T-helper 2 cell (primary cell): ENCODE measurements at regions not wholly inside any gene's neighbourhood (a gene's known extent, or its start where the extent isn't known, plus 50 kb on each side); places are given as distances from the start of the nearest gene placed in this dataset.
"Not testable (repeated sequence)": the region's sequence is repeated elsewhere in the genome, so short reads cannot be mapped to it uniquely, and the experiment has no call there.

Experiments used
- DNase-seq, 5 experiments: peaks; one replicate each; pipeline versions ENCODE4 v3.0.0 to v3.0.0-alpha.2; 2012 to 2022

DNA sequence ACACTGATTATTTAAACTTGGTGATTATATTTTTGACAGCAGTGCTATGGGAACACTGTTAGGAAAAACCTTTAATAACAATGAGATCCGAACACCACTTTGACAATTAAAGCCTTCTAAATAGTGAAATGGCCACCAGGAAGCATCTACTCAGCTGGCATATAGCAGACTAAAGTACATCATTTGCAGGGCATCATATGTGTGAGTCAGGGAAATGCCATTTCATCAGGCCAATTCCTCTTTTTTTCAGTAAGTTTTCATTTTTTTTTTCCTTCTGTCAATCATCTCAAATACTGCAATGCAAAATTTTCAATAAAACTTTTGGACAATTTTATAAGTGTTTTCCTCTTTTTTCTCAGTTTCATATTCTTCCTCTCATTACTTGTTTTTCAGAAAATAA is 521.4 kb upstream of the SEMA3D start:
- DNase-seq = no peak

DNA sequence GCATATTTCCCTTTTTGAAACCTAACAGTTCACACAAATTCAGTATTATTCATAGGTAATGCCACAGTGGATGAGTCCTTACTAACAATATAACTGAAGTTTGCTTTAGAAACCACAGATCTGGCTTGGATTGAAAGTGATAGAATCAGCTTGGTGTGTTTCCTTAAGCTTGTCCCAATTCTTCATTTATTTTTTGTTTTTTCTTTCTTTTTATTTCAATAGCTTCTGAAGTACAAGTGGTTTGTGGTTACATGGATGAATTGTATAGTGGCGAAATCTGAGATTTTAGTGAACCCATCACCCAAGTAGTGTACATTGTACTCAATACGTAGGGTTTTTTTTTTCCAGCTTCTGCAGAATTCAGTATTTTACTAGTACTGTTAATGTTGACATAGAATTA is 518.2 kb upstream of the SEMA3D start:
- DNase-seq = no peak

DNA sequence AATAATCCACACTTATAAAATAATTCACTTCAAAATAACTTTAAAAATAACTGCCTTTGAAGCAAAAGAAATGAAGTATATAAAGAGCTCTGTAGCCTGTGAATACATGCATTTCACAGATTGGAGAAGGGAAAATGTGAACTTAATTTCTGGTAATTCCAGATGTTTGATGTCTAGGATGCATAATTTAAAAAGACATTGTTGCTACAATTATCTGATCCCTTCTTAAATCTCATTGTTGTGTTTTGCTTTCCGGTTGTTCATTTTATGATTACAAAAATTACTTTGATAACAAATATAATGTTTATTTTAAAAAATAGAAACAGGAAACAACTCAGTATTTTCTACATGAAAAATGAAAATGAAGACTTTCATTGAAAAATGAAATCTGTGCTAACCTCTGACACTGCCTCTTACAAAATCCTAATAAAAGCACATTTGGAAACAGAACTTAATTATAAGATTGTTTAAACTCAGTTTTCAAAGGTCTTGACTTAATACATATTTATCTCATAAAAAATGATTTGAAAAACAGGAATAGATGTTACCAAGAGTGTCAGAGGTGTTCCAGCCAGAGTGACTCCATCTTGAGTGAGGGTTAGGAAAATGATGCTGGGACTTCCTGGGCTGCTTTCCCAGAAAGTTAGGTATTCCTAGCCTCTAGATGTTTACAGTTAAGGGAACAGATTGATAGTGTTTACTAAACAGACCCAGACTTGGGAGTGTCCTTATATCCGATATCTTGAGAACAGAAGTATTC is 516.6 kb upstream of the SEMA3D start:
- DNase-seq = no peak

DNA sequence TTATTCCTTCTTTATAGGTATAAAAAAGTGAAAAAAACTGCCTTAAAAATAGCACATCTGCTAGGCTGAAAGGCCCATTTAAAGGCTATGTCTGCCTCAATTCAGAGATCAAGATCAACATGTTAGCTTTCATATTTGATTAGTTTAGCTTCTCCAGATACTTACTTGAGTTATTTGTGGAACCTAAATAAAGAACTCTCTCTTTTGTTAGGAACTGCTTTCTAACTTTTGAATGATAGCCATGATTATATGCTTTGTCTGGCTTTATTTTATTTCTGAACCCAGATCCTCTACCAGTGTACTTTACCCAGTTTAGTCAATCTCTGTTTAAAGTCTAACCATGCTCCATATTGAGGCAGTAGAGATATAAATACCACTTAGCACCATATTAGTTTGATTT is 515.5 kb upstream of the SEMA3D start:
- DNase-seq = no peak

DNA sequence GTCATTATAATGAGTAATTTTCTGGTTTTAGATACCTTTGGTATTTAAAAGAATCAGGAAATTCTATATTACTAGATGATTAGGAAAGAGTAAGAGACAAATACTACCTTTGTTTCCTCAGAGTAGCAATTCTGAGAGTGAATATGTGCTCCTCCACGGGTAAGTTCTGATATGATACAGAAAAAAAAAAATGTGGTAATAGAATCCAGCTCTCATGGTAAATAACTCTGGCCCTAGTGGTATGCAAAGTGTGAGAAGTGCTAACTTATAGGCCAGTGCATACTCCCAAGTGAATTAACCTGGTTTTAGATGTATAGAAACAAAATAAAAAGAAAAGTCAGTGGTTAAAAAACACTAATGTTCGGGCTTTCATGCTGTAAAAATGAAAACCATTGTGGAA is 512.6 kb upstream of the SEMA3D start:
- DNase-seq = no peak

DNA sequence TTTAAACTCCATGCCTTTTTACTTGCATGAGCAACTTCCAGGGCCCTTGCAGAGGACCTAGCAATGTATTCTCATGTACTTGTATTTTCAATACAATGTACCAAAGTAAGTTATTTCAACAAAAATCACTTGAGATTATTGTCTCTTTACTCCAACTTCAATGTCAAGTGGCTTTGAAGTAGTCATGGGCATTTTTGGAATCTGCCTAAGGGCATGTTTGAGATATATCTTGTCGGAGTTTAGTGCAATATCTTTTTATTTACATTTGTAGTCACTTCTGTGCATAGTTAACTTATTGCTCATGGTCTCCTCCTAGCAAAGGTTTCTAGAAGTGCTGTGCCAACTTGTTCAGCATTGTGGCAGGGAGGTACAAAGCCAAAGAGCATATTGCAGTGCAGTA is 508.7 kb upstream of the SEMA3D start:
- no peak for DNase-seq

DNA sequence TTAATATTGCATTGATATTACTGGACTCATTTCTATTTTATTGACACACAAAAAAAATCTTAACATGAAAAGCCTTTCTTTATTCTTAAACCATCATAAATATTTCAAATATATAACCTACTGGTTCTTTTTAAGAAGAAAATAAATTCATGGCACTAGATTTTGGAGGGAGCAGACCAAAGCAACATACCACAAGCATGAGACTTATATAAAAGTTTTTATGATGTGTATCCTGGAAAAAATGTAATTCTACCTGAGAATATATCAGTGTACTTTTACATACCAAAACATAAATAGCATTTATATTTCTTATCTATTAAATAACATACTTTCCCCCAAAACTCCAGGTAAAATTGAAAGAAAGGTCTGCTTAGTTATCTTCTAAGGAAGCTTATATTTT is 508.2 kb upstream of the SEMA3D start:
- no peak for DNase-seq

DNA sequence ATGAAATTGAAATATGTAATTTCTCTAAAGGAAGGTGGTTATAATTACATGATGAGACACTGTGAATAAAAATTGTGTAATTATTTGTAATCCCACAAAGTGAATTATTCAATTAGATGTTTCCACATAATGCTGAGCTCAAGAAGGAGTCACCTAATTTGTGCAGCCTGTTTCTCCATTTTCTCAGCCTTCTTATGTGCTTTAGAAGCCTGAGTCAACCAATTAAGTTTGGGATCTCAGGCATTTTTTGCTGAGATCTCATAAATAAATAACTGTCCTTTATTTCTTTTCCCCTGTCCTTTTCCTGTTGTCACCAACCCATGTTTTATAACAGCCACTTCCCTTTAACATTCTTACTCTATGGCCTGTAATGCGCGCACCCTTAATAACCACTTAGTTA is 506.5 kb upstream of the SEMA3D start:
- DNase-seq = no peak

DNA sequence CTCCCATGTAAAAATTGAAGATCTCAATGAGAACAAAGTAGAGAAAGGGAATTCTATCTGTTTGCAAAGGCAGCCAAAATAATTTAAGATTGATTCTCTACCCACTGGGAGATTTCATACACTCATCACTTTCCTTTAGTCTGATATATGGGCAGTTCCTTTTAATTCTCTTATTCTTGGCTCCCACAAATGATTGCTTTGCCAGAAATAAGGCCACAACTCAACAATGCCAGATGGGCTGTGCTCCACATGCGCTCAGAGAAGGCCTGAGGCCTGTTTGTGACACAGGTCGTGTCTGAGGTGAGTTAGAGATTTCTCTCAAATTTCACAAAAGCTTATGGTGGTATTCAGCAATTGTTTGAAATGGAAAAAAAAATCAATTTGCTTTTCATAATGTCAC is 501.9 kb upstream of the SEMA3D start:
- no peak for DNase-seq

DNA sequence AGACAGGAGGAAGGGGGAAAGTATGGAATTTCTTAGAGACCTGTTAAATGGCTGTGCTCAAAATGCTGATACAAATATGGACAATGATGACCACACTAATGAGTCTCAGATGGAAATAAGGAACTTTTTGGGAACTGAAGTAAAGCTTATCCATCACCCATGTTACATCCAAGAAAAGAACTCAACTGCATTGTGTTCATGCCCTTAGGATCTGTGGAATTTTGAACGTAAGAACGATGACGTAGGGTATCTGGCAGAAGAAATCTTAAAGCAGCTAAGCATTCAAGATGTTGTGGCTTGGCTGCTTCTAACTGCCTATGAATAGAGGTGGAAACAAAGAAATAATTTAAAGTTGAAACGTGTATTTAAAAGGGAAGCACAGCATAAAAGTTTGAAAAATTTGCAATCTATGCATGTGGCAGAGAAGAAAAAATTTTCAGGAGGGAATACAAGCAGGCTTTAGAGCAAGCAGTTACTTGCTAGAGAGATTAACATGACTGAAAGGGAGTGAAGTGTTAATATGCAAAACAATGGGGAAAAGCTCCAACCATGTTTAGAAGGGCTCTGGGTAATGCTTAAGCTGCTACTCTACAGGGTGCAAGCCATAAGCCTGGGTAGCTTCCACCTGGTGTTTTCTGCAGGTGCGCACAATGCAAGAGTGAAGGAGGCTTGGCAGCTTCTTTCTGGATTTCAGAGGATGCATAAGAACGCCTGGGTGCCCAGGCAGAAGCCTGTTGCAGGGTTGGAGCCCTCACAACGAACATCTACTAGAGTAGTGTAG is 499.7 kb upstream of the SEMA3D start:
- no peak for DNase-seq

DNA sequence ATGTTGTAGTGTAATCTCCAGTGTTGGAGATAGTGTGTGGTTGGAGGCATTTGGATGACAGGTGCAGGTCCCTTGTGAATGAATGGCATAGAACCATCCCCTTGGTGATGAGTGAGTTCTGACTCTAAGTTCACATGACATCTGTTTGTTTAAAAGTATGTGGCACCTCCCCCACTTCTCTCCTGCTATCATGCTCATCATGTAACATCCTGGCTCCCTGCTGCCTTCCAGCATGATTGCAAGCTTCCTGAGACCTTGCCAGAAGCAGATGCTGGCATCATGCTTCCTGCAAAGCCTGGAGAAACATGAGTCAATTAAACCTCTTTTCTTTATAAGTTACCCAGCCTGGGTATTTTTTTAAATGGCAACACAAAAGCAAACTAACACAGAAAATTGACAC is 499.0 kb upstream of the SEMA3D start:
- no peak for DNase-seq

DNA sequence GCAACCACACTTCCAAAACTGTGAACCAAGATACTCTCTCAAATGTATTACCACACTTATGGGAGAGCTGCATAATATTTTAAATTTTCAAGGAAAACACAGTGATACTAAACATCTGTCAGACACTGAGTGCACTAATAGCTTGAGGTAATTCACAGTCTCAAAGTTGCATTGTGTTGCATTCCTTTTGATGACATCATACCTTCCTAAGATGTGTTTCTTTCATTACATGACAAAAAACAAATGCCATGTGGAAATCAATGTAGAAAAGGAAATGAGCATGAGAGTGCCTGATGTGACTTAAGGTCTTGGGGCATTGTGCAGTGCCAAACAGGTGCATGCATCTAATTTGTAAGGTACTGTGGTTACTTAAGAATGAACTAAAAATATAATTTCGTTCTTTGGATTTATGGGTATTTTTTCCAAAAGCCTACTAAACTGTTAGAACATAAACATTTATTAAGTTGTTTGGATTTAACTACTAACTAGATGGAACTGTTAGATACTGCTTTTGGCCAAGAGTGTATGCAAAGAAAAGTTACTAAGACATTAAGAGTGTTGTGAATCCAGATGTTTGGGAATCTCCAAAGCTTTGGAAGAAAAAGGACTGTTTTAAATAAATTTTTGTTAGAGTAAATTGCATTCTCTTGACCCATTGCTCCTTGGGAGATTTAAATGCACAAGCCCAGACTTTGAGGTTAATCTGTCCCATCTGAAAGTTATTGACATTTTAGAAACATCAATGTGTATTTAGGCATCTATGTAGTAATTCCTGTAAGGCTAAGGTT is 496.2 kb upstream of the SEMA3D start:
- DNase-seq = no peak

DNA sequence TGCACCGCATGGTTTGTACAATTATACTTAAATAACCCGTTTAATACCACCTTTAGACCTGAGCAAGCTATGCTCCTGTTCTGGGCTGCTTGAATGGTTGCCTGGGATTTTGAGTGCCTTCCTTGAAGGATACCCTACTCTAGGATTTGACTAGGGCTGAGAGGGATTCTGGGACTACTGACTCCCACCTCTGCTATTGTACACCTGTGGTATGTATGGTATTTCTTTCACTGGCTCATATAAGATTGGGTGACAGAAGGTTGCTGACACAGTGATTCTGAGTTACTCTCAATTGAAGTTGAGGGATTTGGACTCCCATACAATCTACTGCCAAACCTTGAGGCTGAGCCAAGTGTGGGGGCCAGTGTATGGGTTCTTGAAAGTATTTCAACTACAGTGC is 494.4 kb upstream of the SEMA3D start:
- DNase-seq = no peak

DNA sequence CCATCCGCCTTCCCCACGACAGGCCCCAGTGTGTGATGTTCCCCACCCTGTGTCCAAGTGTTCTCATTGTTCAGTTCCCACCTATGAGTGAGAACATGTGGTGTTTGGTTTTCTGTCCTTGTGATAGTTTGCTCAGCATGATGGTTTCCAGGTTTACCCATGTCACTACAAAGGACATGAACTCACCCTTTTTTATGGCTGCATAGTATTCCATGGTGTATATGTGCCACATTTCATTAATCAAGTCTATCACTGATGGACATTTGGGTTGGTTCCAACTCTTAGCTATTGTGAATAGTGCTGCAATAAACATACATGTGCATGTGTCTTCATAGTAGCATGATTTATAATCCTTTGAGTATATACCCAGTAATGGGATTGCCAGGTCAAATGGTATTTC is 488.2 kb upstream of the SEMA3D start:
- DNase-seq = not testable (repeated sequence)

DNA sequence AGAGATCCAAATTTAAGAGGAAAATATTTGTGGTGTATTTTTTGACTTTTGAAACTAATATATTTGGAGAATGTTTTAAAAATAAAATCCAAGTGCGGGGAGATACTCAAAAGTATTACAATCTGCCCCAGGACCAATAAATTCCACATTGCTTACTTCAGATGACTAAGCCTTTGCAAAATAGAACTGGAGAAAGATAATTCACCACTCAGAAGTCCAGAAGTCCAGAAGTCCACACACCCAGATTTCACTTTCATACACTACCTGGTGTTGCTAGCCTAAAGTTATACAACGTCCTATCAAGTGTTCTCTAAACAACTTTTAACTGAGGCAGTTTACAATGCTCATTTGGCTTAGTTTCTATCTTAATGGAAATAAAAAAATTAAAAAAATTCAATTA is 487.0 kb upstream of the SEMA3D start:
- DNase-seq = no peak

DNA sequence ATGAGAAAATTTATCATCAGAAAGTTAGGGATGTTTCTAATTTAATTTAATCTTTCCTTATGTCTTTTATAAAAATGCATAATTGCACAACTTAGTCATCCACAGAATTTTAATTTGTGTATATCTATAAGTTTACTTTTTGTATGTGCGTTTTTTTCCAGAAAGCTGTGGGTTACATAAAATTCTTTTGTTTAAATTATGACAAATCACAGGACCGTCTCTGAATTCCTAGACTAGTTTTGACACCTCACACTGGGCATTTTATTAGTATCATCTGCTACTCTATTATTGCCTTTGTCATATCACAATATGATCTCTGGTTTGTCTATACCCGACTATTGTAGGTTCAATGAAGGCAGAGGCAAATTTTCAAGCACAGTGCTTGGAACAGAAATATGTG is 482.4 kb upstream of the SEMA3D start:
- no peak for DNase-seq

DNA sequence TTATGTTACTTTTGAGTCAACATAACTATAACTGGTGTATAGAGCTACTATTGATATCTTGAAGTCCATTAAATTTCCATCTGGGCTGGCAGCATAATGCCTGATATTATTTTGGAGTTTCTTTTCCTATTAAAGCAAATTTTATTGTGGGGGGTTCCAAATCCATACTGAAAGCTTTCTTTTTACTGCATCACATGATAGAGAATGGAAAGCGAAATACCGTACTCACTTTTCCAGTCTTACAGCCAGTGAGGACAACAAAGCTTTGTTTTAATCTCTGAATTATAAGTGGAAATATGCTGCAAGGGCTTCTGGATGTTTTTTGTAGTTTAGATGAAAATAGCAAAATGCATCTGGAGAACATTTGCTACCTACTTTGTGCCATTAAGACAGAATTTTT is 477.5 kb upstream of the SEMA3D start:
- no peak for DNase-seq

DNA sequence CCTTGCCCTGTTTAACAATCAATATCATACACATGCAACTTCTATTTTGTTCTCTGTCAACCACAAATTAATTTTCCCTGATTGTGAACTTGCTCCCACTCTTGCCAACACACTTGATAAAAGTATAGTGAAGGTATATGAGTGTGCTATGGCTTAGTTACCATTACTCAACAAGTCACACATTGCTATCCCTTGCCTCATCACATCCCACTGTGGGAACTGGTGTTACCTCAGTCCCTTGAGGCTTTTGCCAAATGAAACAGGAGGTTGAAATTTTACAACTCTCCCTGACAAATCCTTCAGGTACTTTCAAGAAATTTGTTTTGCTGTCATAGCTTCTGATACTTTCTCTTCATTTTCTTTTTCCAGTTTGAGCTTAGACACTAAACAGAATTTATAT is 472.5 kb upstream of the SEMA3D start:
- no peak for DNase-seq

DNA sequence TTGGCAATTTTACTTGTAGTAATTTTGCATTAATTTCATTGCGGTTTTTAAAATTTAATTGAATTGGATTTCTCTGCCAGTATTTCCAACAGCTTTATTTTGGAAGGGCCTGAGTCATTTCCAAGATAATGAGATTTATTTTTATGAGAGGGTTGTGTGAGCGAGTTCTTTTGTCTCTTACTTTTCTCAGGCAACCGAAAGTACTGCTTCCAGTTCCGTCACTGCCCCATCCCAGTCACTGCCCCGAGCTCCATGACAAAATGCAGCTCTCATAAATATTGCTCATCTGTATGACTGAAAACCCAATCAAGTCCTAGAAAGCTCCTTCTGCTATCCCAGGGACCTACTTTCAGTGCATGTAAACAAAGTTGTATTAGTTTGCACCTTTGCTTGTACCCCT is 468.4 kb upstream of the SEMA3D start:
- no peak for DNase-seq

DNA sequence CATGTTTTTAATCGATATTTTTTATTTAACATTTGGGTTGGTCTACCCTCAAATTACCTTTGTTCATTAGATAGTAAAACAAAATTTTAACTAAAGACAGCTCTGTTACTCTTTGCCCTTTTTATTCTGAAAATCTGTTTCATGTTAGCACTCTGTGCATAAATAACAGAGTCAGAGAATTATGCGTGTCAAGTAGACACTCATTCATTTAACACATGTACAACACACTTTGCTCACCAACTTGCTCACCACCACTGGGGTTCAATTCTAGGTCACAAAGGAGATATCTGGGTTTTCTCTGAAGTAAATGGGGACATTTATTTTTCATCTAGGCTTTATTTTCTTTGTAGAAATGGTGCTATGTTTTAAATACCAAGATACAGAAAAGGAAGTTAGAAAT is 457.4 kb upstream of the SEMA3D start:
- no peak for DNase-seq

DNA sequence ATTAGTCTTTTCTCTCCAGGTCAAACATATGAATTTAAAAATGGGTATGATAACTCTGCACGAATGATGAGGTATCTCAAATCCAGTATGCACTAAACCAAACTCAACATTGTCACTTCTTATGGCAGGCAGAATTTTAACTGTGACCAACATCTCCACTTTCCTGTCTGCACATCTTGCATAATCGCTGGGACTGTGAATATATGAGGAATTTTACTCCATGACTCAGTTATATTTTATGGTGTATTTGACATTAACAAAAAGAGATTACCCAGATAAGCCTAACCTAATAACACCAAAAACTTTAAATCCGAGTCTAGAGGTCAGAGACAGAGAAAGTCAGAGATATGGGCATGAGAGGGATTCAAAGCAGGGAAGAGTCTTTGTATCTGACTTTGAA is 454.5 kb upstream of the SEMA3D start:
- no peak for DNase-seq

DNA sequence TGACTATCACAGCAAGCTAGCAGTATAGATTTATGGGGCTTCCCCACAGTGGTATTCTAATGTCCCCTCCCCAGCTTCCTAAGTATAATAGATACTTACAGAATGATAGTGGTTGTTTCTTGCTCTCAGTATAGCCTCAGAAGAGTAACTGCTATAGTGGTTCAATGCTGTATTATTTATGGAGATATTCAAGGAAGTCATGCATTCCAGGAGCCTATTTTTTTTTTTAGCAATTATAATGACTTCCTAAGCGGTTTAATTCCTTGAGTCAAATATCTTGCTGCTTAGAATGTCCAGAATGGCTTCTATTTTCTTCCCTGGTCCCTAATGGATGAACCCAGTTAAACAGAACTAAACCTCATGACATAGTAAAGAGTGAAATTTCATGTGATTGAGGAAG is 451.5 kb upstream of the SEMA3D start:
- no peak for DNase-seq

DNA sequence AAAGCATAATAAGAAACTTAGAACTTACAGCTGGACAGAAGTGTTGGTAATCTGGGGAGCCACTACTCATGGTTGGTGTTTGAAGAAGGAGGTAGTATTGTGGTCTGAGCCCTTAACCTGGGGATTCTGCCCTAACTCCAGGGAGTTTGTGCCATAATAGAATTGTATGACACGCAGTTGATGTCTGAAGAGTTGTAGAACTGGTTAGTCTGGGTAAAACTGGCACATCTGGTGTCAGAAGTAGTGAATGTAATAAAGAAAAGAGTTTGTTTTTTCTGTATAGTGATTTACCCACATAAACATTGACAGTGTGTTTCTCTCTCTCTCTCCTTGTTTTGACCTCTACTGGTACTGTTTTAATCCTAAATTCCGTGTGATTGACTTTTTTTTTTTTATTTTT is 448.1 kb upstream of the SEMA3D start:
- DNase-seq = no peak
